Astrocyte (in vitro differentiated cells and primary cell): ENCODE measurements at regions not wholly inside any gene's neighbourhood (a gene's known extent, or its start where the extent isn't known, plus 50 kb on each side); places are given as distances from the start of the nearest gene placed in this dataset.
"Not testable (repeated sequence)": the region's sequence is repeated elsewhere in the genome, so short reads cannot be mapped to it uniquely, and the experiment has no call there.

ENCODE experiments used
- DNase-seq: peaks from one replicate; pipeline ENCODE4 v3.0.0-alpha.2; 2010; ENCODE audit warnings: low read depth
- FAIRE-seq: peaks from 2 replicates; lab custom pipeline; 2011; peaks lifted over from hg19 to GRCh38; lab: Jason Lieb, UNC
- H2AFZ ChIP-seq: 2 replicates; pipeline ENCODE4 v1.6.0; 2012; ENCODE audit warnings: low read depth, low read length, inconsistent platforms
- H3K27ac ChIP-seq: 2 replicates; pipeline ENCODE4 v1.5.1; 2011; ENCODE audit warnings: low read depth, low read length, inconsistent platforms
- H3K27me3 ChIP-seq: 2 replicates; pipeline ENCODE4 v1.6.0; 2011; ENCODE audit warnings: low read length, inconsistent platforms; ENCODE audit not compliant: insufficient read depth
- H3K36me3 ChIP-seq: 2 replicates; pipeline ENCODE4 v1.5.1; 2011; ENCODE audit warnings: low read length, inconsistent platforms; ENCODE audit not compliant: insufficient read depth
- H3K4me1 ChIP-seq: 2 replicates; pipeline ENCODE4 v1.5.1; 2011; ENCODE audit warnings: low read length, inconsistent platforms; ENCODE audit not compliant: insufficient read depth
- H3K4me2 ChIP-seq: 2 replicates; pipeline ENCODE4 v1.6.0; 2012; ENCODE audit warnings: low read length, inconsistent platforms
- H3K4me3 ChIP-seq: 2 replicates; pipeline ENCODE4 v1.5.1; 2011; ENCODE audit warnings: low read depth, mild to moderate bottlenecking, low read length, inconsistent platforms; ENCODE audit not compliant: insufficient read depth
- H3K79me2 ChIP-seq: 2 replicates; pipeline ENCODE4 v1.6.0; 2012; ENCODE audit warnings: mild to moderate bottlenecking, low read length, inconsistent platforms; ENCODE audit not compliant: insufficient read depth
- H3K9ac ChIP-seq: 2 replicates; pipeline ENCODE4 v1.6.0; 2012; ENCODE audit warnings: mild to moderate bottlenecking, low read length, inconsistent platforms
- H3K9me3 ChIP-seq: 2 replicates; pipeline ENCODE4 v1.5.1; 2012; ENCODE audit warnings: low read depth, mild to moderate bottlenecking, low read length, inconsistent platforms; ENCODE audit not compliant: insufficient read depth
- H4K20me1 ChIP-seq: 2 replicates; pipeline ENCODE4 v1.6.0; 2012; ENCODE audit warnings: low read length, inconsistent platforms; ENCODE audit not compliant: insufficient read depth
- H3K27ac Mint-ChIP-seq: one replicate; pipeline ENCODE4 v1.8.0; 2021; ENCODE audit warnings: mild to moderate bottlenecking, mixed read lengths; ENCODE audit not compliant: unreplicated experiment
- H3K27me3 Mint-ChIP-seq: one replicate; pipeline ENCODE4 v1.8.0; 2021; ENCODE audit warnings: low read depth, mixed read lengths; ENCODE audit not compliant: unreplicated experiment
- H3K36me3 Mint-ChIP-seq: one replicate; pipeline ENCODE4 v1.8.0; 2021; ENCODE audit warnings: low read depth, mixed read lengths; ENCODE audit not compliant: unreplicated experiment
- H3K4me1 Mint-ChIP-seq: one replicate; pipeline ENCODE4 v1.8.0; 2021; ENCODE audit warnings: low read depth, mixed read lengths; ENCODE audit not compliant: unreplicated experiment
- H3K4me3 Mint-ChIP-seq: one replicate; pipeline ENCODE4 v1.8.0; 2021; ENCODE audit warnings: mild to moderate bottlenecking, moderate library complexity, mixed read lengths; ENCODE audit not compliant: unreplicated experiment
- H3K9me3 Mint-ChIP-seq: one replicate; pipeline ENCODE4 v1.8.0; 2021; ENCODE audit warnings: mild to moderate bottlenecking, mixed read lengths; ENCODE audit not compliant: unreplicated experiment
- EZH2 ChIP-seq: IDR thresholded peaks from 2 replicates; pipeline ENCODE4 v1.6.1; 2012; ENCODE audit warnings: mild to moderate bottlenecking, low read length, inconsistent platforms; ENCODE audit not compliant: insufficient read depth
- TF ChIP-seq, protein P1 (sequence below): IDR thresholded peaks from 2 replicates; pipeline ENCODE4 v1.5.1; 2011; ENCODE audit warnings: low read depth, mild to moderate bottlenecking, inconsistent platforms, low read length, moderate library complexity; ENCODE audit not compliant: insufficient read depth

GRCh38 chr11:81190546-81190945 lies 1543.1 kb downstream of the FAM181B start:
- H3K9me3 ChIP-seq = no peaks in the 10 kb centered on the region
- Mint-ChIP-seq H3K27me3 (no peaks in the 10 kb centered on the region), H3K4me1 (no peaks in the 10 kb centered on the region), H3K27ac (no peak overlapping the region), H3K36me3 (no peaks in the 10 kb centered on the region), H3K9me3 (peaks cover 4% of the 10 kb centered on the region), H3K4me3 (no peak overlapping the region)
- no peak overlapping the region for H3K9ac ChIP-seq
- no peaks in the 10 kb centered on the region for H3K27me3 ChIP-seq
- FAIRE-seq = no peak
- no peak overlapping the region for H3K4me2 ChIP-seq
- no peak overlapping the region for H3K4me3 ChIP-seq
- H3K36me3 ChIP-seq = no peaks in the 10 kb centered on the region
- no peak for DNase-seq
- no peaks in the 10 kb centered on the region for H3K79me2 ChIP-seq
- H3K27ac ChIP-seq = no peak overlapping the region
- no peak overlapping the region for H2AFZ ChIP-seq
- no peaks in the 10 kb centered on the region for H4K20me1 ChIP-seq
- no peak for TF ChIP-seq EZH2
- TF ChIP-seq, protein P1, sequence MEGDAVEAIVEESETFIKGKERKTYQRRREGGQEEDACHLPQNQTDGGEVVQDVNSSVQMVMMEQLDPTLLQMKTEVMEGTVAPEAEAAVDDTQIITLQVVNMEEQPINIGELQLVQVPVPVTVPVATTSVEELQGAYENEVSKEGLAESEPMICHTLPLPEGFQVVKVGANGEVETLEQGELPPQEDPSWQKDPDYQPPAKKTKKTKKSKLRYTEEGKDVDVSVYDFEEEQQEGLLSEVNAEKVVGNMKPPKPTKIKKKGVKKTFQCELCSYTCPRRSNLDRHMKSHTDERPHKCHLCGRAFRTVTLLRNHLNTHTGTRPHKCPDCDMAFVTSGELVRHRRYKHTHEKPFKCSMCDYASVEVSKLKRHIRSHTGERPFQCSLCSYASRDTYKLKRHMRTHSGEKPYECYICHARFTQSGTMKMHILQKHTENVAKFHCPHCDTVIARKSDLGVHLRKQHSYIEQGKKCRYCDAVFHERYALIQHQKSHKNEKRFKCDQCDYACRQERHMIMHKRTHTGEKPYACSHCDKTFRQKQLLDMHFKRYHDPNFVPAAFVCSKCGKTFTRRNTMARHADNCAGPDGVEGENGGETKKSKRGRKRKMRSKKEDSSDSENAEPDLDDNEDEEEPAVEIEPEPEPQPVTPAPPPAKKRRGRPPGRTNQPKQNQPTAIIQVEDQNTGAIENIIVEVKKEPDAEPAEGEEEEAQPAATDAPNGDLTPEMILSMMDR = no peak
- no peaks in the 10 kb centered on the region for H3K4me1 ChIP-seq

- not testable (repeated sequence) for DNase-seq, H3K9me3 ChIP-seq, H3K4me2 ChIP-seq, H3K27ac ChIP-seq, H3K4me3 Mint-ChIP-seq, H3K27ac Mint-ChIP-seq, H2AFZ ChIP-seq, H3K9ac ChIP-seq, H3K27me3 ChIP-seq, H3K4me3 ChIP-seq, H3K36me3 Mint-ChIP-seq, FAIRE-seq, H3K4me1 ChIP-seq, H3K4me1 Mint-ChIP-seq, H4K20me1 ChIP-seq, H3K36me3 ChIP-seq, H3K27me3 Mint-ChIP-seq, H3K9me3 Mint-ChIP-seq, H3K79me2 ChIP-seq
Observed at GRCh38 chr11:81187033-81187432, 1546.6 kb downstream of the FAM181B start.

DNA sequence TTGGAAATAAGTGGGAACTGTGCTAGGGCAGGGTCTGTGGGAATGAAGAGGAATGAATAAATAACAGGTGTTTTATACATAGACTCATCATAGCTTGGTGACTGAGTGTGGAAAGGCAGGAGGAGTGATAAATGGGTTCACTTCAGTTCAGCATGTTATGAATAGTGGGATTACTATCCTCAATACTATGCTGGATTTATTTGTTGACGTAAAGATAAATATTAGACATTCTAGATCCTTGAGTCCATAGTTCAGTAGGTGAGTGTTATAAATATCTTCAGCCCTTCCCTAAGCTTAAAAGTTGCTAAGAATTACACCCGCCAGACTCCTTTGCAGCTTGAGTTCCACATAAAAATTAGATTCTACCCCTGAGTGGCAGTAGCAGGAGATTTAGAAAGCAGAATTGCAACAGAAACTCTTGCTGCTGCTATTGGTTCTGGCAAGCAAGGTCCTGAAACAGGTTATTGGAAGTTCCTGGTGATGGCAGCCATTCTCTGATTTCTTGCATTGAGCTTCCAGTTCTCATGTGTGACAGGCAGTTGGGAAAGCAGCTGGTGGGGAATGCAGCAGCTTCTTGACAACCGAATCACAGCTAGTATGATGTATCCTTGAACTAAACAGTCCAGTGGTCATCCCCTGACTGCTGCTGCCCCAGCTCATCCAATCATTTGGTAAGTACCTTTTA lies 1558.9 kb downstream of the FAM181B start:
- H4K20me1 ChIP-seq = no peaks in the 10 kb centered on the region
- Mint-ChIP-seq H3K4me3 (no peak overlapping the region), H3K27ac (no peak overlapping the region), H3K9me3 (no peaks in the 10 kb centered on the region), H3K36me3 (no peaks in the 10 kb centered on the region), H3K27me3 (no peaks in the 10 kb centered on the region), H3K4me1 (no peaks in the 10 kb centered on the region)
- no peak for DNase-seq
- no peak overlapping the region for H3K4me2 ChIP-seq
- H3K9me3 ChIP-seq = no peaks in the 10 kb centered on the region
- TF ChIP-seq, protein P1 = no peak
- no peak for TF ChIP-seq EZH2
- no peak overlapping the region for H3K9ac ChIP-seq
- no peak overlapping the region for H3K27ac ChIP-seq
- FAIRE-seq = no peak
- H3K4me1 ChIP-seq = no peaks in the 10 kb centered on the region
- H2AFZ ChIP-seq = no peak overlapping the region
- no peak overlapping the region for H3K4me3 ChIP-seq
- no peaks in the 10 kb centered on the region for H3K27me3 ChIP-seq
- no peaks in the 10 kb centered on the region for H3K36me3 ChIP-seq
- H3K79me2 ChIP-seq = no peaks in the 10 kb centered on the region
